ENCODE measurements at regions not wholly inside any gene's neighbourhood (a gene's known extent, or its start where the extent isn't known, plus 50 kb on each side); places are given as distances from the start of the nearest gene placed in this dataset.

- TF ChIP-seq TAF1 (IDR thresholded peaks at IDR 0.05; ENCODE audit: borderline replicate concordance, insufficient read depth, low read length) = no peak
- no peak for TF ChIP-seq FOXP2 (optimal IDR thresholded peaks at IDR 0.05; ENCODE audit: borderline replicate concordance, extremely low read depth, extremely low read length, insufficient read depth)
- TF ChIP-seq REST (IDR thresholded peaks at IDR 0.05; ENCODE audit: insufficient read depth in 1 of 2, low read depth in 2 of 2, low read length in 2 of 2) = no peak
- TF ChIP-seq SIN3A (IDR thresholded peaks at IDR 0.05; ENCODE audit: borderline replicate concordance, insufficient read depth, low read length) = no peak
- TF ChIP-seq POLR2AphosphoS5 (IDR thresholded peaks at IDR 0.05; ENCODE audit: low read depth, low read length) = no peak
These were observed 111.0 kb downstream of the CD83 start for GRCh38 chr6:14228571-14228970.

- TF ChIP-seq FOXP2 (optimal IDR thresholded peaks at IDR 0.05; ENCODE audit: borderline replicate concordance, extremely low read depth, extremely low read length, insufficient read depth) (no peak), SIN3A (IDR thresholded peaks at IDR 0.05; ENCODE audit: borderline replicate concordance, insufficient read depth, low read length) (no peak), TAF1 (IDR thresholded peaks at IDR 0.05; ENCODE audit: borderline replicate concordance, insufficient read depth, low read length) (no peak), POLR2AphosphoS5 (IDR thresholded peaks at IDR 0.05; ENCODE audit: low read depth, low read length) (no peak), REST (IDR thresholded peaks at IDR 0.05; ENCODE audit: insufficient read depth in 1 of 2, low read depth in 2 of 2, low read length in 2 of 2) (no peak)
These were observed 113.5 kb downstream of the CD83 start for GRCh38 chr6:14231071-14231483.

- no peak for TF ChIP-seq POLR2AphosphoS5 (IDR thresholded peaks at IDR 0.05; ENCODE audit: low read depth, low read length)
- TF ChIP-seq FOXP2 (optimal IDR thresholded peaks at IDR 0.05; ENCODE audit: borderline replicate concordance, extremely low read depth, extremely low read length, insufficient read depth) = no peak
- TF ChIP-seq REST (IDR thresholded peaks at IDR 0.05; ENCODE audit: insufficient read depth in 1 of 2, low read depth in 2 of 2, low read length in 2 of 2) = no peak
- no peak for TF ChIP-seq SIN3A (IDR thresholded peaks at IDR 0.05; ENCODE audit: borderline replicate concordance, insufficient read depth, low read length)
- TF ChIP-seq TAF1 (IDR thresholded peaks at IDR 0.05; ENCODE audit: borderline replicate concordance, insufficient read depth, low read length) = no peak
These were observed 114.1 kb downstream of the CD83 start for GRCh38 chr6:14231501-14232280.

- no peak for TF ChIP-seq POLR2AphosphoS5 (IDR thresholded peaks at IDR 0.05; ENCODE audit: low read depth, low read length)
- no peak for TF ChIP-seq REST (IDR thresholded peaks at IDR 0.05; ENCODE audit: insufficient read depth in 1 of 2, low read depth in 2 of 2, low read length in 2 of 2)
- TF ChIP-seq FOXP2 (optimal IDR thresholded peaks at IDR 0.05; ENCODE audit: borderline replicate concordance, extremely low read depth, extremely low read length, insufficient read depth) = no peak
- TF ChIP-seq TAF1 (IDR thresholded peaks at IDR 0.05; ENCODE audit: borderline replicate concordance, insufficient read depth, low read length) = no peak
- TF ChIP-seq SIN3A (IDR thresholded peaks at IDR 0.05; ENCODE audit: borderline replicate concordance, insufficient read depth, low read length) = no peak
These were observed 115.3 kb downstream of the CD83 start for GRCh38 chr6:14232889-14233288.
